ENCODE measurements at regions not wholly inside any gene's neighbourhood (a gene's known extent, or its start where the extent isn't known, plus 50 kb on each side); places are given as distances from the start of the nearest gene placed in this dataset.

DNA sequence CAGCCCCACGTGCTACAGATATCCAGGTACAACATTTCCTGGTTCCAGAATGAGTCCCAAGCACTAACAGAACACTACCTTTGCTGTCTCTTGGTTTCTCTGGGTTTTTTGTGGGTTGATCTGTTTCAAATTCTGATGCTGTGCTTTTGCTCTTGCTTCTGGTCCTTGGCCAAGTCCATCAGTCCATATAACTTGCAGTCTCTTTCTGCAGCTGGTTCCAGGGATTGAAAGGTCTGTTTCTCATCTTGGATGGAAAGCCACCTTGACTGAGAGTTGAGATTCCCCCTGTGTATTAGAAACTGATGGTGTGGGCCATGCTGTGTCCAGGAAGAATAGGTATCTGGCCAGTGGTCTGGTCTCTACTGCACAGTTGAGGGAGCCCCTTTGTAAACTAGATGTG is 171.1 kb downstream of the JCAD start (continued):
- TF ChIP-seq, protein P1, sequence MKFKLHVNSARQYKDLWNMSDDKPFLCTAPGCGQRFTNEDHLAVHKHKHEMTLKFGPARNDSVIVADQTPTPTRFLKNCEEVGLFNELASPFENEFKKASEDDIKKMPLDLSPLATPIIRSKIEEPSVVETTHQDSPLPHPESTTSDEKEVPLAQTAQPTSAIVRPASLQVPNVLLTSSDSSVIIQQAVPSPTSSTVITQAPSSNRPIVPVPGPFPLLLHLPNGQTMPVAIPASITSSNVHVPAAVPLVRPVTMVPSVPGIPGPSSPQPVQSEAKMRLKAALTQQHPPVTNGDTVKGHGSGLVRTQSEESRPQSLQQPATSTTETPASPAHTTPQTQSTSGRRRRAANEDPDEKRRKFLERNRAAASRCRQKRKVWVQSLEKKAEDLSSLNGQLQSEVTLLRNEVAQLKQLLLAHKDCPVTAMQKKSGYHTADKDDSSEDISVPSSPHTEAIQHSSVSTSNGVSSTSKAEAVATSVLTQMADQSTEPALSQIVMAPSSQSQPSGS (IDR thresholded peaks at IDR 0.05; ENCODE audit: low read length): no peak

DNA sequence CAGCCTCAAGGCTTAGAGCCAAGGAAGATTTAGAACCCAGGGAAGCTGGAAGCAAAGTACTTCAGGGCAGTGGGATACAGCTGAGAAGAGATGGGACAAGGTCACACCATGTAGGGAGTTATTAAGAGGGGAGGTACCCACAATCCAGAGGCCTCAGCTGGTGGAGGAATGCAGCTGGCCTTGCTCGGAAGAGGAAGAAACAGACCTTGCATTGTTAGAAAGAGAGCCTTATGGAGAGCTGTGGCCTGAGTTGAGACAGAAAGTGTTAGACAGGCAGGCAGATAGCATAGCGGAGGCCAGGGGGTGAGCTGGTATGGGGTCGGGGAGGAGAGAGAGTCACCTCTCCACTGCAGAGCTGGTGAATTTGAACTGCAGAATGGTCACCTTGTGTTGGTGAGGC is 173.1 kb downstream of the JCAD start:
- Histone ChIP-seq H3K4me2 (ENCODE audit: control insufficient read depth, insufficient read depth) (no peak overlapping the region), H4K20me1 (ENCODE audit: control insufficient read depth, insufficient read depth) (no peaks in the 10 kb centered on the region), H3K27me3 (replicated peaks in 1 of 2; ENCODE audit: control insufficient read depth in 2 of 2, insufficient read depth in 2 of 2, low read length in 1 of 2) (no peaks in the 10 kb centered on the region; a peak in 1 of 4 replicates), H3K9ac (ENCODE audit: control insufficient read depth, insufficient read depth, low read length) (no peak overlapping the region), H3K4me1 (ENCODE audit: control insufficient read depth, insufficient read depth, low read length) (no peaks in the 10 kb centered on the region), H3K79me2 (ENCODE audit: control insufficient read depth, insufficient read depth, low read length) (no peaks in the 10 kb centered on the region), H2AFZ (ENCODE audit: control insufficient read depth, low read depth, low read length) (no peak overlapping the region), H3K36me3 (ENCODE audit: control insufficient read depth in 2 of 2, insufficient read depth in 2 of 2, low read length in 1 of 2) (no peaks in the 10 kb centered on the region), H3K4me3 (no peak overlapping the region), H3K27ac (ENCODE audit: control insufficient read depth, insufficient read depth) (no peak overlapping the region), H3K9me3 (replicated peaks; ENCODE audit: control insufficient read depth, insufficient read depth, low read length) (no peaks in the 10 kb centered on the region; the same call in 2 of the 3 replicates)
- BruUV-seq (replicated peaks): no TSS peak
- intact Hi-C loops (cut with micrococcal nuclease; ENCODE audit: unreplicated experiment) (loop anchor here (10.0 kb wide), 1 partner anchor 61 kb away; no protein-coding TSS in a partner anchor), in situ Hi-C loops (cut with MboI) (no loop called here)
- POLR2A ChIA-PET: no interaction called here
- 34% methylated on average over 3 of the region's 3 CpGs for WGBS (ENCODE audit: insufficient coverage, insufficient replicate concordance, low lambda C conversion rate, missing lambda C conversion rate)
- CTCF ChIA-PET: no interaction called here
- ATAC-seq (no peak), FAIRE-seq (no peak), DNase-seq (ENCODE audit: low read depth, low spot score) (no peak)
- TF ChIP-seq, protein P2, sequence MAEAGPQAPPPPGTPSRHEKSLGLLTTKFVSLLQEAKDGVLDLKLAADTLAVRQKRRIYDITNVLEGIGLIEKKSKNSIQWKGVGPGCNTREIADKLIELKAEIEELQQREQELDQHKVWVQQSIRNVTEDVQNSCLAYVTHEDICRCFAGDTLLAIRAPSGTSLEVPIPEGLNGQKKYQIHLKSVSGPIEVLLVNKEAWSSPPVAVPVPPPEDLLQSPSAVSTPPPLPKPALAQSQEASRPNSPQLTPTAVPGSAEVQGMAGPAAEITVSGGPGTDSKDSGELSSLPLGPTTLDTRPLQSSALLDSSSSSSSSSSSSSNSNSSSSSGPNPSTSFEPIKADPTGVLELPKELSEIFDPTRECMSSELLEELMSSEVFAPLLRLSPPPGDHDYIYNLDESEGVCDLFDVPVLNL (IDR thresholded peaks at IDR 0.05; ENCODE audit: low read depth, low read length): no peak
- TF ChIP-seq CHD4 (IDR thresholded peaks at IDR 0.05) (no peak), TCF7 (IDR thresholded peaks at IDR 0.05; ENCODE audit: borderline replicate concordance) (no peak)
- RAD21 ChIA-PET (ENCODE audit: unreplicated experiment): no interaction called here
- SMC1A ChIA-PET (ENCODE audit: uncharacterized antibody, unreplicated experiment): no interaction called here
